ENCODE measurements at regions not wholly inside any gene's neighbourhood (a gene's known extent, or its start where the extent isn't known, plus 50 kb on each side); places are given as distances from the start of the nearest gene placed in this dataset.

DNA sequence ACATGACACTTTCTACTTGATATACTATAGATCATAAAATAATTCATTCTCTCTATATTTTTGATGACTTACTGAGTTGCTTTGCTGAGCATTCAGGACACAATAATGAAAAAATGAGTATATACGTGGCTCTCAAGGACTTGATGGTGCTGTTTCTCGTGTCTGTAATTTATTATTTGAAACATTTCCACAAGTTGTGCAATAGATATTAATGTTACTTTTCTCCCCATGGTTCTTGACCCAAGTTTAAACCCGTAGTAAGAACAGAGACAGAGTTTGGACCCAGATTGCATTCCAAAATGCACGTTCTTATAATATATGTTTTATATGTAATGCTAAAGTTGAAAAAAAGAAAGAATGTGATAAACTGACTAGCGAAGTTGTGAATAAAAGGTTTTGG lies 94.2 kb upstream of the FAM3C start:
- ChIA-PET CTCF (no interaction called here), POLR2A (no interaction called here)
- DNase-seq, result no peak
- intact Hi-C loops (cut with micrococcal nuclease), result no loop called here
- Mint-ChIP-seq H3K4me3 (no peak overlapping the region), H3K9me3 (no peaks in the 10 kb centered on the region), H3K27ac (no peak overlapping the region), H3K4me1 (ENCODE audit: low read depth) (peaks cover 4% of the 10 kb centered on the region), H3K36me3 (no peaks in the 10 kb centered on the region), H3K27me3 (peaks cover 2% of the 10 kb centered on the region)

DNA sequence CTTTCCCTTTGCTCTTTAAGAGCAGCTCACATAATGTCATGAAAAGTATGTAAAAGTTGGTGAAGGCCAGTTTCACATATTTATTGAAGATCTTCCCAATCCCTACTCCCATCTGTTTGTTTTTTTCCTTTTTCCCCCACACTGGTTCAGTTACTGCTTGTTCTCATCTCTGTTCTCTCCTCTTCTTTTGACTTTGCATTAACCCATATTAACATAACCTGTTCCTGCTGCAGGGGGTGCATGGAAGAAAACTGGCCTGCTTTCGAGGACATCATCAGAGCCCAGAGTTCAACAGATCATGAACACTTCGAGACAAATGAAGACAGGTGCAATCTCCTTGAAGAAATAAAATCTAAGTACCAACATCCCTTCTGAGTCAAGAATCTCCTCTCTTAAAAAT lies 93.3 kb upstream of the FAM3C start:
- ChIA-PET POLR2A (no interaction called here), CTCF (no interaction called here)
- intact Hi-C loops (cut with micrococcal nuclease), result no loop called here
- Mint-ChIP-seq H3K9me3 (no peaks in the 10 kb centered on the region), H3K27ac (no peak overlapping the region), H3K4me3 (no peak overlapping the region), H3K27me3 (peaks cover 2% of the 10 kb centered on the region), H3K36me3 (no peaks in the 10 kb centered on the region), H3K4me1 (ENCODE audit: low read depth) (peaks cover 4% of the 10 kb centered on the region)
- no peak for DNase-seq

DNA sequence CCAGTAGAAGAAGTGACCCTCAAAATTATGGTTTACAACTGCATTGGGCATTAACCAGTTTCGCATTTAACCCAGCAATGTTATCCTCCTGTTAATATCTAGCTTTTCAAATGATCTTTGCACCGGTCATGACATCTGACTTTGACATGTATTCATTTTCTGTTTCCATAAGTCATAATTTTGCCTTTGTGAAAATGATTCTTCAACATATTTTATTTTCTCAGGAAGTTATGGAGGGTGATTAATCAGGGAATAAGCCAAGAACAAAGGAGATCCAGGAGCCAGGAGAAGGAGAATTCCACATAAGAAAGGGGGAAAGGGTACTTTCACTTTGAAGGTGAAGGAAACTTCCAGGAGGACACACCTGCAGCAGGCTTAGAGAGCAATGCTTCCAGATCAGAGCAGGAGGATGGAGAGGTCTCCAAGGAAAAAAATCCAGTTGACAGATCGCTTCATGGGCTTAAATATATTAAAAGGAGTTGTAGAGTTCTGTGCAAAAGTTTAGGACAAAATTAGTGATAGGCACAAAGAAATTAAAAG lies 92.1 kb upstream of the FAM3C start:
- DNase-seq, result no peak
- H3K4me3 Mint-ChIP-seq, result no peak overlapping the region
- H3K9me3 Mint-ChIP-seq, result no peaks in the 10 kb centered on the region
- no peak overlapping the region for H3K27ac Mint-ChIP-seq
- peaks cover 2% of the 10 kb centered on the region for H3K27me3 Mint-ChIP-seq
- H3K36me3 Mint-ChIP-seq, result no peaks in the 10 kb centered on the region
- POLR2A ChIA-PET, result no interaction called here
- intact Hi-C loops (cut with micrococcal nuclease), result no loop called here
- CTCF ChIA-PET, result no interaction called here
- H3K4me1 Mint-ChIP-seq (ENCODE audit: low read depth), result peaks cover 4% of the 10 kb centered on the region

DNA sequence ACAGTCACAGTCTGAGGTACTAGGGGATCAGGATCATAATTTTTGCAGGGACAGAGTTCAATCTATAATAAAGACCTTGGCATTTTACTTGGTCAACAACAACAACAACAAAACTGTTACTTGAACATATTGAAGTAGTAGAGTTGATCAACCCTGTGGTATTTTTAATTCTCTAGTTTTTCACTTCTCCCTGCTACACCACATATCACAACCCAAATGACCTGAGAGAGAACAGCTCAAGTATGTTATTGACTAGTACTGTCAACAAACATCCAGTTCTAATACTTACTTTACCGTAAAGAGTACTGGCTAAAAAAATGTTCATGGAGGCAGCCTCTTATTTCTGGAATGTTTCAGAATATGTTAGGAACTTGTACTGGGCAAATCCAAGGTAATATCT lies 90.5 kb upstream of the FAM3C start:
- Mint-ChIP-seq H3K36me3 (no peaks in the 10 kb centered on the region), H3K27ac (no peak overlapping the region)
- intact Hi-C loops (cut with micrococcal nuclease), result no loop called here

DNA sequence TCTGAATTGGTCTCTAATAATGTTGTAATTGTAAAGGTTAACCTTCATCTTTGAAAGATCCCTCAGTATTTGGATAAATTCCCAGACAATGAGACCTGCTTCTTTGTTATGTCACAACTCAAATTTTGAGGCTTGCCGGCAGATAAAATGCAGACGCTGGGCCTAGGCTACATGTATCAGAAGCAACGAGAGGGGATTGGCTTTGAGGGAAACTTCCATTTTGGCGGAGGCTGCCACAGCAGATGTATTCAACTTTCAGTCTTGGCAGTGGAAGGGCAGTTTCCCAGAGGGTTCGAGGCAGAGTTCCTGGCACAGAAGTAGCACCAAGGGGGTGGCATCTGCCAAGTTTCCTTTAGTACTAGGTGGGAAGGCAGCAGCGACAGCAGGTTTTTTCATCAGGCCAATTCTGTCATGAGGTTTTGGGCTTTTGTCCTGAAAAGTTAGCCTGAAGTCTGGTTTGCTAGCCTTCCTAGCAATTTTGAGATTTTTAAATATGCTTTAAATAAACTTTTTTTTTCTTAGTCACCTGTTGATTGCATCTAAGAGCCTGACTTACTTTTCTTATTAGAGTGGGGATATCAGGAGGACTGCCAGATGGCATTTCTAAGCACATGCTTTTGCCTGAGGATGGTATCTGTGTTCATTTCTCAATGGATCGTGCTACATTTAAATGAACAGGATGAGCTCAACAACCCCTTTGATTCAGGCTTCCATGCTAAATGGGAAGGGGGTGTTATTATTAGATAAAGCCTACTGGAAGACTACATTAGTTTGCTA lies 89.5 kb upstream of the FAM3C start:
- Mint-ChIP-seq H3K4me3 (no peak overlapping the region), H3K4me1 (ENCODE audit: low read depth) (peaks cover 7% of the 10 kb centered on the region), H3K27ac (no peak overlapping the region), H3K36me3 (no peaks in the 10 kb centered on the region), H3K9me3 (no peaks in the 10 kb centered on the region), H3K27me3 (peaks cover 2% of the 10 kb centered on the region)
- no peak for DNase-seq
- ChIA-PET CTCF (no interaction called here), POLR2A (no interaction called here)
- intact Hi-C loops (cut with micrococcal nuclease), result no loop called here

More for the DNA sequence above, 90.5 kb upstream of the FAM3C start:
- ChIA-PET POLR2A (no interaction called here), CTCF (no interaction called here)
- peaks cover 2% of the 10 kb centered on the region for H3K27me3 Mint-ChIP-seq
- peaks cover 7% of the 10 kb centered on the region for H3K4me1 Mint-ChIP-seq (ENCODE audit: low read depth)
- H3K4me3 Mint-ChIP-seq, result no peak overlapping the region
- H3K9me3 Mint-ChIP-seq, result no peaks in the 10 kb centered on the region
- no peak for DNase-seq

DNA sequence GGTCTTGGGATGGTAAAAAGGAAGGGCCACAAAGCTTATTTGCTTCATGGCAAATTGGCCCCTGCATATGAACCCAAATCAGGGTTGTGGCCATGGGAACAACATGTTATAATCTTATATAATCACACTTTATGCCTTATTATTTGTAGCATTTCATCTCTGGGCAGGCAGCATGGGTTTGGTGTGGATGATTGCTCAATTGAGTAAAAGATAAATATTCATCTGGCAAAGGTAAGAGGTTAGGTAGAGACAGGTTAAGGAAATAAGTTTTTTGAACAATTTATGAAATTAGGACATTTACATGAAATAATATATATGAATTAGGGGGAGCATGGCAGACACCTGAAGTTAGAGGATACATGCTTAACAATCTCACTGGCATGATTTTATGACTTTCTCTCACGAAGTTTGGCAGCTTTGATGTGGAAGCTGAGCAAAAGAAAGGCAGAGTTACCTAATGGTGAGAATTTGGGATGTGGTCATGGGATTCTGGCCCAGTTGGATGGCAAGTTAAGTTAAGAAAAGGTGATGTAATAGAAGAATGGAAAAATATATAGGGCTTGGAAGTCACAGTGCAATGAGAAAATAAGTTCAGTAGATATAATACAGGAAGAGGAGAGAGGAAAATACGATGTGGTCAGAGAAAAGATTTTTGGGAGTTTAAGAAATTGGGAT lies 88.1 kb upstream of the FAM3C start:
- intact Hi-C loops (cut with micrococcal nuclease), result no loop called here
- H3K9me3 Mint-ChIP-seq, result no peaks in the 10 kb centered on the region
- CTCF ChIA-PET, result interaction anchor here (1.4 kb wide), 1 partner anchor 117 kb away, joined by 3 read pairs; no protein-coding TSS in a partner anchor

DNA sequence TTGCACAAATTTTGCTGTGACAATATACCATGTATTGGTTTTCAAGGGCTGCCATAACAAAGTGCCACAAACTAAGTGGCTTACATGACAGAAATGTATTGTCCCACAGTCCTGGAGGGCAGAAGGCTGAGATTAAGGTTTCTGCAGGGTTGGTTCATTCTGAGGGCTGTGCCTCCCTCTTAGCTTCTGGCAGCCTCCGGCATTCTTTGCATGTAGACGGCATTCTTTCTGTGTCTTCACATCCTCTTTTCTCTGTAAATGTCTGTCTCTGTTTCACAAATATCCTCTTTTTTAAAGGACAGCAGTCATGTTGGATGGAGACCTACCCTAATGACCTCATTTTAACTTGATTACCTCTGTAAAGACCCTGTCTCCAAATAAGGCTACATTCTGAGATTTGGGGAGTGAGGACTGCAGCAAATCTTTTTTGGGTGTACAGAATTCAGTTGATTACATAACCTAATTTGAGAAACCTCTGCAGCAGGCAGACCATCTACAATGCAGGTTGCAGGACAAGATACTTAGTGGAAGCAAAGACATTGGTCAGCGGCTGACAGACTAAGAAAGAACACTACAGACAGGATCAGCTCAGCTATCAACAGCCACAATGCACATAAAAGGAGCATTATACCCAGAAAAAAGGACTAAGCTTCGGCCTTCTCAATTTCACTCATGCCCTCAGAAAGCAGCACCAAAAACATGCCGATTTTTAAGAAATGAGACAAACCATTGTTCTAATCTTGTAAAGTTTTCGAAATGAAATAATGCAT lies 84.6 kb upstream of the FAM3C start:
- H3K36me3 Mint-ChIP-seq, result no peaks in the 10 kb centered on the region
- H3K9me3 Mint-ChIP-seq, result no peaks in the 10 kb centered on the region
- intact Hi-C loops (cut with micrococcal nuclease), result no loop called here
- POLR2A ChIA-PET, result no interaction called here
- CTCF ChIA-PET, result no interaction called here
- H3K27ac Mint-ChIP-seq, result no peak overlapping the region
- DNase-seq, result no peak
- H3K27me3 Mint-ChIP-seq, result no peaks in the 10 kb centered on the region
- H3K4me3 Mint-ChIP-seq, result no peak overlapping the region
- H3K4me1 Mint-ChIP-seq (ENCODE audit: low read depth), result peaks cover 4% of the 10 kb centered on the region

More for the DNA sequence above, 88.1 kb upstream of the FAM3C start:
- no peak overlapping the region for H3K4me3 Mint-ChIP-seq
- DNase-seq, result no peak
- H3K4me1 Mint-ChIP-seq (ENCODE audit: low read depth), result peaks cover 7% of the 10 kb centered on the region
- no peaks in the 10 kb centered on the region for H3K36me3 Mint-ChIP-seq
- H3K27me3 Mint-ChIP-seq, result peaks cover 2% of the 10 kb centered on the region
- H3K27ac Mint-ChIP-seq, result no peak overlapping the region
- POLR2A ChIA-PET, result no interaction called here

DNA sequence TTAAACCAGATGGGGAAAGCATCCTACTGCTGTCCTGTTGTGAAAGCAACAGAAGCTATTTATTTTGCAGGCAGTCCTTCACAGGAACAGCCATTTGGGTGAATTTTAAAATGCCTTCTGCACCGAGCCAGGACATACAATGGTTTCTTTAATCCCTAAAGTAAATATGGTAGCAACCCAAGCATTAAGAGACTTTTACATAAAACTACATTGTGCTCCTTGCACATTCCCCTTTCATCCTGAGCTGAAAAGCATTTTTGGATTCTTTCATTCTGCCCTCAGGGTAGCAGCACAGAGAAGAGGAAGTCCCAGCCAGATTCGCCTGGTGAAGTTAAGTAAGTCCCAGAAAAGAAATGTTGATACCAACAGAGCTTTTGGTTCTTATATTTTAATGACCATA lies 84.0 kb upstream of the FAM3C start:
- POLR2A ChIA-PET, result no interaction called here
- no peak for DNase-seq
- no peak overlapping the region for H3K4me3 Mint-ChIP-seq
- CTCF ChIA-PET, result no interaction called here
- peaks cover 4% of the 10 kb centered on the region for H3K4me1 Mint-ChIP-seq (ENCODE audit: low read depth)
- H3K27ac Mint-ChIP-seq, result no peak overlapping the region
- intact Hi-C loops (cut with micrococcal nuclease), result no loop called here
- H3K9me3 Mint-ChIP-seq, result no peaks in the 10 kb centered on the region
- no peaks in the 10 kb centered on the region for H3K27me3 Mint-ChIP-seq
- H3K36me3 Mint-ChIP-seq, result no peaks in the 10 kb centered on the region

DNA sequence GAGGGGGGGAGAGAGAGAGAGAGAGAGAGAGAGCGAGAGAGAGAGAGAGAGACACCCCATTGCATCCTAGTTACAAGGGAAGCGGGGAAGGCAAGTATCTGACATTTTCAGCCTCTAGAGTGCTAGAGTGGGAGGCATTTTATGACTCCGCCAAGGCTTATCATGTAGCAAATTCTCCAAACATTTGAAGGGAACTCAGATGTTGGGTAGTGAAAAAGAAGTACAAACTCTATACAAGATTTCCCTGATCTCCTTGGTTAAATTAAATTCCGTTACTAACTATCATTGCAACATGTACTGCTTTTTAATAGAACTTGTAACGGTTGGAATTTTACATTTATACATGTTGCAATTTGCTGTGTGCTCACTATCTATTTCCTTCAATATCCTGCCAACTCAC lies 83.4 kb upstream of the FAM3C start:
- Mint-ChIP-seq H3K27me3 (no peaks in the 10 kb centered on the region), H3K9me3 (no peaks in the 10 kb centered on the region), H3K4me3 (no peak overlapping the region), H3K4me1 (ENCODE audit: low read depth) (peaks cover 4% of the 10 kb centered on the region), H3K27ac (no peak overlapping the region), H3K36me3 (no peaks in the 10 kb centered on the region)
- ChIA-PET POLR2A (no interaction called here), CTCF (no interaction called here)
- intact Hi-C loops (cut with micrococcal nuclease), result no loop called here
- DNase-seq, result no peak

DNA sequence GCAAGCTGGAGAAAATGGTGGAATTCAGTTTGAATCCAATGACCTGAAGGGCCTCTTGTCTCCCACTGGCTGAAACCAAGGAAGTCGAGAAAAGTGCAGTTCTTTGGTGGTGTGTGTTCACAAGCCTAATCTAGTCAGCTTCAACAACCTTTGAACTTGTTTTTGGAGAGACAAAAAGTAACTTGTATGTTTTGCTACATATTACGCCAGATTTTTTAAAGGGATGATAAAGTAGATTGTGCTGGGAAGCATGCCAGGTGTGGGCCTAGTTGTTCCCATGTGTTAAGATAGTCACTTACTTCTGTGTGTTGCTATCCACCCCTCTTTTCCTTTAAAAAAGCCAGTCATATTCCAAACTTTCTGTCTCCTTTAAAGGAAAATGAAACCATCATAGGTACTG lies 79.7 kb upstream of the FAM3C start:
- H3K36me3 Mint-ChIP-seq, result no peaks in the 10 kb centered on the region
- no peaks in the 10 kb centered on the region for H3K4me1 Mint-ChIP-seq (ENCODE audit: low read depth)
- no peaks in the 10 kb centered on the region for H3K9me3 Mint-ChIP-seq
- no peak overlapping the region for H3K4me3 Mint-ChIP-seq
- DNase-seq, result no peak
- intact Hi-C loops (cut with micrococcal nuclease), result no loop called here
- H3K27ac Mint-ChIP-seq, result no peak overlapping the region
- POLR2A ChIA-PET, result no interaction called here
- no peaks in the 10 kb centered on the region for H3K27me3 Mint-ChIP-seq
- CTCF ChIA-PET, result interaction anchor here (1.4 kb wide), 1 partner anchor 109 kb away, joined by 4 read pairs; no protein-coding TSS in a partner anchor

DNA sequence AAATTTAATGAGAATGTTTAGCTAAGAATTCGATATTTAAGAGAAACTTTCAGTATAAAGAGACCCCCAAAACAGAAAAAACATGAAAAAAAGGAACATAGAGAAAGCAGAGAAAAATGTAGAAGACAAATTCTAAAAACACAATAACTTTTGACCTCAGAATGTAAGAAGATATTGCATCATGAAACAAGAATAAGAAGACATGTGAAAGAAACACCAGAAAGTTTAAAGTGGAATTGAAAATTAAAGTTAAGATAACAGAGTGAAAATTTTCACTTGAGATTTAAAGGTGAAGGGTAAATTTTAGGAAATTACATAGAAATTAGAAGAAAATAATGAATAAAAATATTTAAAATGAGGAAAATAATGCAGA lies 78.2 kb upstream of the FAM3C start:
- Mint-ChIP-seq H3K4me3 (no peak overlapping the region), H3K27me3 (no peaks in the 10 kb centered on the region), H3K9me3 (no peaks in the 10 kb centered on the region), H3K36me3 (no peaks in the 10 kb centered on the region), H3K4me1 (ENCODE audit: low read depth) (no peaks in the 10 kb centered on the region), H3K27ac (no peak overlapping the region)
- intact Hi-C loops (cut with micrococcal nuclease), result no loop called here
- ChIA-PET POLR2A (interaction anchor here (1.0 kb wide), 1 partner anchor 19 kb away, joined by 3 read pairs; no protein-coding TSS in a partner anchor), CTCF (no interaction called here)
- no peak for DNase-seq

DNA sequence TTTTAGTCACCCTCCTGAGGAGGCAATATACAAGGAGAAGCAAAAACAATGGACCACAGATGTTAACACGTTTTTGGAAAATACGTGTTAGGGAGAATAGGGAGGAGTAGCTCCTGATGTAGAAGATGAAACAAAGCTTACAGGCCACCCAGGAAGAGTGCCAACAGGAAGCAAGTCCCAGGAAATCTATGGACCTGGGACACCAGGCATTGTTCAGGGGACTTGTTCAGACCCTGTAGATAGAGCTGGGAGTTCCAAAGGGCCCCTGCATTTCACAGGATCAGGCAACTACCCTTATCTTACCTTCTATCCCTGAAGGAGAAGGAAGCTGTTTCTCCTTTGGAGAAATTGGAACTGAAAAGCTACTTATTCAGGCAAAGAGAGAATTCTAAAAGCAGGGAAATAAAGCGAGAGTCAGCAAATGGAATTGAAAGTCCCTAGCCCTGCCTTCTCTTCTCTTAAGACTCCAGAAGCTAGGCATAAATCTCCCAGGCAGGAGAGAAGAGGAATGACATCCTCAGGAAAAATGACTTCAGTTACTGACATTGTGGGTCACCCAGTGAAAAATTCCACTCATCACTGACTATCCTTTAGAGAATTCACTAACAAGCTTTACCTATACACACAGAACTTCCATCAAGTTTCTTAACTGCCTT lies 77.7 kb upstream of the FAM3C start:
- DNase-seq, result no peak
- POLR2A ChIA-PET, result interaction anchor here (1.0 kb wide), 1 partner anchor 19 kb away, joined by 3 read pairs; no protein-coding TSS in a partner anchor
- CTCF ChIA-PET, result no interaction called here
- Mint-ChIP-seq H3K36me3 (no peaks in the 10 kb centered on the region), H3K27me3 (no peaks in the 10 kb centered on the region), H3K4me3 (no peak overlapping the region), H3K4me1 (ENCODE audit: low read depth) (no peaks in the 10 kb centered on the region), H3K27ac (no peak overlapping the region), H3K9me3 (no peaks in the 10 kb centered on the region)
- intact Hi-C loops (cut with micrococcal nuclease), result no loop called here

Measured in activated CD4-positive, alpha-beta memory T cell treated with anti-CD3 and anti-CD28 coated beads for 36 hours (primary cell).